K562 (cell line): ENCODE measurements at regions not wholly inside any gene's neighbourhood (a gene's known extent, or its start where the extent isn't known, plus 50 kb on each side); places are given as distances from the start of the nearest gene placed in this dataset.

Source experiments
- EP300 ChIP-seq: IDR thresholded peaks from 2 replicates; pipeline ENCODE4 v1.6.1; 2012; ENCODE audit warnings: low read length, improper control_type of control experiment
- ETV6 ChIP-seq, 3 experiments: fragments of 150-350 bp in 1 of 3; sonication (generic) in 1 of 3; formaldehyde crosslinking in 1 of 3; IDR thresholded peaks; 2 replicates each; pipeline versions ENCODE4 v1.6.1 to v1.8.0; 2014 to 2022; ENCODE audit warnings: borderline replicate concordance in 2 of 3, low read depth in 2 of 3, antibody characterized with exemption in 1 of 3, low read length in 1 of 3, mild to moderate bottlenecking in 1 of 3, missing genetic modification reagents in 1 of 3
- FOSL1 ChIP-seq: fragments of 200-800 bp; sonication (Bioruptor generic); conservative IDR thresholded peaks from 2 replicates; pipeline ENCODE4 v1.6.1; 2016; ENCODE audit warnings: missing genetic modification characterization, missing compliant biosample characterization
- KLF16 ChIP-seq: IDR thresholded peaks from 2 replicates; pipeline ENCODE4 v1.6.1; 2016; ENCODE audit warnings: antibody characterized with exemption
- MAFK ChIP-seq: IDR thresholded peaks from 2 replicates; pipeline ENCODE4 v1.6.1; 2011; ENCODE audit warnings: low read length, improper control_type of control experiment
- MEF2A ChIP-seq: IDR thresholded peaks from 2 replicates; pipeline ENCODE4 v1.6.1; 2011; ENCODE audit warnings: low read depth, mild to moderate bottlenecking, low read length, moderate library complexity; ENCODE audit not compliant: control insufficient read depth
- RFX5 ChIP-seq: IDR thresholded peaks from 2 replicates; pipeline ENCODE4 v1.6.1; 2011; ENCODE audit warnings: low read depth, mild to moderate bottlenecking, improper control_type of control experiment, low read length
- SMARCA4 ChIP-seq: fragments of 450-650 bp; IDR thresholded peaks from 2 replicates; pipeline ENCODE4 v1.6.1; 2016
- TF ChIP-seq, protein P1 (sequence below), 3 experiments: IDR thresholded peaks in 2 of 3; conservative IDR thresholded peaks in 1 of 3; 2 replicates each; pipeline ENCODE4 v1.5.1; 2011 to 2012; ENCODE audit warnings: low read length in 3 of 3, mild to moderate bottlenecking in 3 of 3, control low read depth in 2 of 3, improper control_type of control experiment in 1 of 3, inconsistent platforms in 1 of 3, low read depth in 1 of 3, mixed read lengths in 1 of 3, moderate library complexity in 1 of 3; ENCODE audit not compliant: insufficient read depth in 2 of 3
- TF ChIP-seq, protein P2 (sequence below): fragments of 250-450 bp; sonication (Bioruptor Pico); IDR thresholded peaks from 2 replicates; pipeline ENCODE4 v1.5.0; 2020; ENCODE audit warnings: mild to moderate bottlenecking

DNA sequence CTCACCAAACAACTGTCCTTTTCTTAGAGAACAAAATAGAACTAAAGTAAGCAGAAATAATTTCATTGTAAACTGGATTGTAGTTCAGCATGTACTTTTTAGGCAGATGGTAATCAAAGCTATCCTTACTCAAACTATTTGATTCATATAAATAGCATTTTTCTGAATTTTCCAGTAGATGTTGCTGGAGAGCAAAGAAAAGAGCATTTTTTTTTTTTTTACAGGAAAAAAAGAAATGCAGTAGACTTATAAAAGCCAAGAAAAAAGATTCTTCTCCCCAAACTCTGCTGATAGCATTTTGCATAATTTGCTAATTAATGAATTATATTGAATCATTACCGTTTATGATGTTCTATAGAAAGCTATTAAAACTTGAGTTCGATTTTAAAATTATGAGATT lies 715.3 kb upstream of the WWC1 start:
- TF ChIP-seq, protein P1, sequence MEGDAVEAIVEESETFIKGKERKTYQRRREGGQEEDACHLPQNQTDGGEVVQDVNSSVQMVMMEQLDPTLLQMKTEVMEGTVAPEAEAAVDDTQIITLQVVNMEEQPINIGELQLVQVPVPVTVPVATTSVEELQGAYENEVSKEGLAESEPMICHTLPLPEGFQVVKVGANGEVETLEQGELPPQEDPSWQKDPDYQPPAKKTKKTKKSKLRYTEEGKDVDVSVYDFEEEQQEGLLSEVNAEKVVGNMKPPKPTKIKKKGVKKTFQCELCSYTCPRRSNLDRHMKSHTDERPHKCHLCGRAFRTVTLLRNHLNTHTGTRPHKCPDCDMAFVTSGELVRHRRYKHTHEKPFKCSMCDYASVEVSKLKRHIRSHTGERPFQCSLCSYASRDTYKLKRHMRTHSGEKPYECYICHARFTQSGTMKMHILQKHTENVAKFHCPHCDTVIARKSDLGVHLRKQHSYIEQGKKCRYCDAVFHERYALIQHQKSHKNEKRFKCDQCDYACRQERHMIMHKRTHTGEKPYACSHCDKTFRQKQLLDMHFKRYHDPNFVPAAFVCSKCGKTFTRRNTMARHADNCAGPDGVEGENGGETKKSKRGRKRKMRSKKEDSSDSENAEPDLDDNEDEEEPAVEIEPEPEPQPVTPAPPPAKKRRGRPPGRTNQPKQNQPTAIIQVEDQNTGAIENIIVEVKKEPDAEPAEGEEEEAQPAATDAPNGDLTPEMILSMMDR (IDR thresholded peaks at IDR 0.05 in 2 of 3, conservative IDR thresholded peaks at IDR 0.05 in 1 of 3; ENCODE audit: insufficient read depth in 2 of 3, low read depth in 1 of 3, low read length in 3 of 3) = no peak
- TF ChIP-seq SMARCA4 (no peak), KLF16 (no peak), ETV6 (IDR thresholded peaks at IDR 0.05; ENCODE audit: borderline replicate concordance in 1 of 2, low read depth in 2 of 2, low read length in 1 of 2) (no peak), ETV6 (CRISPR knock-in tag; IDR thresholded peaks at IDR 0.05; ENCODE audit: borderline replicate concordance) (no peak), MAFK (no peak), RFX5 (no peak), FOSL1 (no peak), EP300 (no peak), MEF2A (no peak)
- TF ChIP-seq, protein P2, sequence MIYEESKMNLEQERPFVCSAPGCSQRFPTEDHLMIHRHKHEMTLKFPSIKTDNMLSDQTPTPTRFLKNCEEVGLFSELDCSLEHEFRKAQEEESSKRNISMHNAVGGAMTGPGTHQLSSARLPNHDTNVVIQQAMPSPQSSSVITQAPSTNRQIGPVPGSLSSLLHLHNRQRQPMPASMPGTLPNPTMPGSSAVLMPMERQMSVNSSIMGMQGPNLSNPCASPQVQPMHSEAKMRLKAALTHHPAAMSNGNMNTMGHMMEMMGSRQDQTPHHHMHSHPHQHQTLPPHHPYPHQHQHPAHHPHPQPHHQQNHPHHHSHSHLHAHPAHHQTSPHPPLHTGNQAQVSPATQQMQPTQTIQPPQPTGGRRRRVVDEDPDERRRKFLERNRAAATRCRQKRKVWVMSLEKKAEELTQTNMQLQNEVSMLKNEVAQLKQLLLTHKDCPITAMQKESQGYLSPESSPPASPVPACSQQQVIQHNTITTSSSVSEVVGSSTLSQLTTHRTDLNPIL (CRISPR knock-in tag) = no peak
